NK-92 (cell line): ENCODE measurements at regions not wholly inside any gene's neighbourhood (a gene's known extent, or its start where the extent isn't known, plus 50 kb on each side); places are given as distances from the start of the nearest gene placed in this dataset.
"Not testable (repeated sequence)": the region's sequence is repeated elsewhere in the genome, so short reads cannot be mapped to it uniquely, and the experiment has no call there.

Experiments
- DNase-seq: peaks from one replicate; lab custom pipeline; 2025; ENCODE audit not compliant: unreplicated experiment; lab: John Stamatoyannopoulos, UW

DNA sequence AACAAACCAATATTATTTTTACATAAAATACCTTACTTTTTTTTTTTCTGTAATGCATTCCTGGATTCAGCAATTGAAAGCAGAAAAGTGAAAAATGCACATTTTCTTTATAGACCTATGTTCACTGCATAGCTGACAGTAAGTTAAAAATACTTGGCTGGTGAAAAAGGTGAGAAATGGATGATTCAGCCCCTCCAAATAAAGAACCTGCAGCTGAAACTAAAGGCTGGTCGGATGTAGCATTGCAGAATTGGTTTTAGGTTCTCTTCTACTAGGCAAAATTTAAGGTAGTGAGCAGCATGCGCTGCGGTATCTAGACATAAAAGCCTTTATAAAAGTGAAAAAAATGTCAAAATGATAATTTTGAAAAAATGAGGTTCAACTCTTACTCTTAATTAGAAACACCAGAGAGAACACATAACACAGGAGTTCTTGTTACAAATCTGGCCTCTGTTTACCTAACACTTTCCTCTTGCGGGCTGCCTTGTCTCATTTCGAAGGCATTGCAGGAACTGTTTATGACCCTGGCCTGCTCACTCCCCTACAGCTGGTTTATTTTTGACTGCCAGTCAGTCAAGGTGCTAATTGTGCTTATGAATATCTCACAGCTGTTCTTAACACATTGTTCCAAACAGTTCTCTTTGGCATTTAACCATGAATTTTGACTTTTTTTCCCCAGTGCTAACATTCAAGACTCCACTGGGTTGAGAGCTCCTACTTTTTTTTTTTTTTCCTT, 455.4 kb upstream of the TBL1XR1 start:
- no peak for DNase-seq

DNA sequence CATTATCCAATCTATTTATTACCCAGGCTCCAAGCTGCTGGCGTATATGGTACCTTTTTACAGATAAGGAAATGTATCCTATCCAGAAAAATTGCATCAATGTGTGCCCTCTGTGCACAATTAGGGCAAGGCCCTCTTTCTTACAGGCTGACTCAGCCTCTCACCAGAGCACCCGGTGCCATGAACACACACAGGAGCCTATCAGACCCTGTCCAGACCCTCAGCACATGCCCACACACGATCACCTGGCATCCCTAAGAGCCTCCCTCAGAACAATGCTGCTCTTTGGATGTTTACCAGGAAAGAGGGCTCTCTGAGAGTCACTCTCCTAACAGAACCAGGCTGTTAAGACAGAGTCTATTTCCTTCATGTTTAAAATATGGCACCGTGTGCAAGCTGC, 460.0 kb upstream of the TBL1XR1 start:
- no peak for DNase-seq

DNA sequence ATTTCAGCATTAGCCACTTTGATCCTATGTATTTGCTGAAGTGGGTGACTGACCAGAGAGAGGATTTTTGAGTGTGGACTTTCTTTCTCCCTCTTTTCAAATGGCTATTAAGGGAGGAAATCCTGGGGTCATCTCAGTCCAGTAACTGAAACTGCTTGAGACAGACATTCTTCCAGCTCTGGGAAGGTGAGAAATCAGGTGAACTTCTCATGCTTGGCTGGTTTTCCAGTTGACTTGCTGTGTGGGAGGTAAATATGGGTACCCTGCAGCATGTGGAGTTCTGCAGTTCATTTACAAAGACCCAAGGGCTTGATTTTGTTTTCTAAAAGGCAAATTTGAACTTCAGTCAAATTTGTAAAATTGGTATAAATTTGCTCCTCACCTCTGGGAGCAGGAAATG, 461.1 kb upstream of the TBL1XR1 start:
- DNase-seq = no peak

DNA sequence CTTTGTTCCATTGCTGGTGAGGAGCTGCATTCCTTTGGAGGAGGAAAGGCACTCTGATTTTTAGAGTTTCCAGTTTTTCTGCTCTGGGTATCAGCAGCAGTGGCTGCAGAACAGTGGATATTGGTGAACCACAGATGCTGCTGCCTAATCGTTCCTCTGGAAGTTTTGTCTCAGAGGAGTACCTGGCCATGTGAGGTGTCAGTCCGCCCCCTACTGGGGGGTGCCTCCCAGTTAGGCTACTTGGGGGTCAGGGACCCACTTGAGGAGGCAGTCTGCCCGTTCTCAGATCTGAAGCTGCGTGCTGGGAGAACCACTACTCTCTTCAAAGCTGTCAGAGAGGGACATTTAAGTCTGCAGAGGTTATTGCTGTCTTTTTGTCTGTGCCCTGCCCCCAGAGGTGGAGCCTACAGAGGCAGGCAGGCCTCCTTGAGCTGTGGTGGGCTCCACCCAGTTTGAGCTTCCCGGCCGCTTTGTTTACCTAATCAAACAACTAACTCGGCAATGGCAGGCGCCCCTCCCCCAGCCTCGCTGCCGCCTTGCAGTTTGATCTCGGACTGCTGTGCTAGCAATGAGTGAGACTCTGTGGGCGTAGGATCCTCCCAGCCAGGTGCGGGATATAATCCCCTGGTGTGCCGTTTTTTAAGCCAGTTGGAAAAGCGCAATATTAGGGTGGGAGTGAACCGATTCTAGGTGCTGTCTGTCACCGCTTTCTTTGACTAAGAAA, 467.3 kb upstream of the TBL1XR1 start:
- DNase-seq = not testable (repeated sequence)

DNA sequence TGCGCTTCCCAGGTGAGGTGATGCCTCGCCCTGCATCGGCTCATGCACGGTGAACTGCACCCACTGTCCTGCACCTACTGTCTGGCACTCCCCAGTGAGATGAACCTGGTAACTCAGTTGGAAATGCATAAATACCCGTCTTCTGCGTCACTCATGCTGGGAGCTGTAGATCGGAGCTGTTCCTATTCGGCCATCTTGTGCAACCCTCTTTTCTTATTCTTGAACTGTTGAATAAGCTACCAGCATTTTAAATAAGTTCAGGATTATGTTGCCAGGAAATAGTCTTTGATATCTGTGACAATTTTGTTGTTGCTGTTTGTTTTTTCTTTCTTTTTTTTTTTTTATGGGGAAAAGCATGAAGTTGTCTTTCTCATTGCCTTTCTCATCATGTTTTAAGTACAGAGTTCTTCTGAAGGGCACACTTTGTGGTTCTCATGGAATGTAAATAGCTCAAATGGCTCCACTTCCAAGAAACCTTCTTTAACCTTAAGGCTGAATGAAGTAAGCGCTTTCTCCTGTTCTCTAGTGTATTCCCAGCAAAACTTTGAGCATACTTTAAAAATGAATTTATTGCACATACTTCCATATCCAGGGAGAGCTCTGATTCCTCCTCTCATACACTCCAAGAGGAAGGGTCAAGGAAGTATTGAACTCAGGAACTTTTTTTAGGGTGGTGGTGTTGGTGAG, 468.0 kb upstream of the TBL1XR1 start:
- no peak for DNase-seq

DNA sequence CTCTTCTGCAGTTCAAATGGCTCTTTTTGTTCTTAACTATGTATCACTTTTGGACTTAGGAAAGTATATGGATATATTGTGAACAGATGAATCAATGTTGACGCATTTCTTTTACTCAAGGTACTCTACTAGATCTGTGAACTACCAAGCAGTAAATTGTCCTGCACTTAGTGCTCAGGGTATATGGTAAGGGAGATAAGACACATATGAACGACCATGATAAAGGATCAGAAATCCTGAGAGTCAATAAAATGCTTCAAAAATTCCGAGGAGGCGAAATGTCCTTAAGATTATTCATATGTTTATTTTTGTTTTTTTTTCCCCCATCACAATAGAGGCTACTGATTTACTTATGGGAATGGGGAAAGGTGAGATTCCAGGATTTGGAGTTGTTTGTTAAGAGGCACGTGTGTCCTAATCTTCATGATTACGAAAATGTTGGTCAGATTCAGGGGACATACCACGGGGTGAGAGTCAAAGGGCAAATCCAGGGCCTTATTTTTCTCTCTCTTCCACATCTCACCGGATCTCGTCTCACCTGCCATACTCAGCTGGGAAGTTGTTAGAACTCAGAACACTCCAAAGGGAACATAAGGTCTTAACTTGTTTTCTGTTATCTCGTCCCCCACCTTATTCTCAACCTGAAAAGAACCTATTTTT, 475.1 kb upstream of the TBL1XR1 start:
- no peak for DNase-seq

DNA sequence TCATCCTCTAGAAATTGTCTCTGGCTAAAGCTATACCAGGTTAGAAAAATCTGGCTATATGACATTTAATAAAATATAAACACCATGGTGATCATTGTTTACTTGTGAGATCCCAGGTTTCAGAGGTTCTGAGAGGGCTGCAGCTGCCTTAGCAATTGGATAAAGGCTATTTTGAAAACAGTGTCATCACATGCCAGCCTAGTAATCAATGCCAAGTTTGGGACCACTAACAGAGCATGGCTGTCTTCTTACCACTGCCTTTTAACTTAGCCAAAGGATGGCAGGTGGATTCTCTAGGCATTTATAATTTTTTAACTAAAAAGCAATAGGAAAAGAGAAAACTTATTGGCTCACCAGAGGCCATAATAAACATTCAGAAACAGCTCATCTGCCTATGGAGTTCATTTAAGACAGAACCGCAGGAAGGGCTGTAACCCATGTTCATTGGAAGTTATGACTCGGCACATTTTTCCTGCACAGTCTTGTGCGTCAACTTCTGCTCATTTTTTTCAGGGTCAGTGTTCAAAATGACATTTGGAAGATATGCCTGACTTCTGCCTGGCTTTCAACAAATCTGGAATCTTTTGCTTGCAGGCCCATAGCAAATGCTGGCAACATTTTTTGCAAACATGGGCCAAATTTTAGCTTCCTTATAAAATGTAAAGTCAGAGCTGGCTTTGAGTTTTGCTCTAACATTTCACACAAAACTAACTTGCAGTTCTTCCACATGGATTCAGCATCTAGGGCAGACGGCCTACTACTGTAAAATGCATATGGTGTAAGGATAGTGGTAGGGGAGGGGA, 476.0 kb upstream of the TBL1XR1 start:
- DNase-seq = no peak

DNA sequence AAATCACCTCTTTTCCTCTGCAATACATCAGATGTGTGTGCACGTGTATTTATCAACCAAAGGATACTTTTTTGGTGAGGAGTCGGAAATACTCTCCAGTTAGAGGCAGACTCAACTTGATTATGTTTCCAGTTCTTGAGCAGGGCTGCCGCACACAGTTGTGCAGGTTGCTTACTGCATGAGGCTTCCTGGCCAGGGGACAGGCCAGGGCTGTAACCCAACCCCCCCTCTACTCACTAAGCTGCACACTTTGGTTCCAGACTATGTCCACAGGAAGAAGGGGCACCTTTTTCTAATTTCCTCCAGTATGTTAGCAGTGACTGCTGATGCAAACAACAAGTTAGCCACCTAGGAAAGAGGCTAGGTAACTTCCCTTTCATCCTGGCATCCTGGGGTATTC, 476.9 kb upstream of the TBL1XR1 start:
- no peak for DNase-seq

DNA sequence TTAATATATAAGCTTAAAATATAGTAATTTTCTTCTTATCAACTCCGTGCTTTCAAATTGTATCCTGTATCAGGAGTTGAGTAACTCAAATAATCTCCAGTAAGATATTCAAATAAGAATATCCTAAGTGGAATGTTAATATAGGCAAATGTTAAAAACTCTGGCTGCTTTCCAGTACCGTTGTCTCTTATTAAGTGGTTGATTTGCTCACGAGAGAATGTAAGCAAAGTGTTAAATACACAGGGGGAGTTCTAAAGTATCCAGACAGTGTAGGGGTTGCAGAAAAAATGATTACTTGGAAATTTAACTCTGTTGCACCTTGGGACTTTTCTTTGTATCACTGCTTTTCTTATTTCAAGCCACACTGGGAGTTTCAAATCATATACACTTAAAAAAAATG, 478.9 kb upstream of the TBL1XR1 start:
- no peak for DNase-seq

DNA sequence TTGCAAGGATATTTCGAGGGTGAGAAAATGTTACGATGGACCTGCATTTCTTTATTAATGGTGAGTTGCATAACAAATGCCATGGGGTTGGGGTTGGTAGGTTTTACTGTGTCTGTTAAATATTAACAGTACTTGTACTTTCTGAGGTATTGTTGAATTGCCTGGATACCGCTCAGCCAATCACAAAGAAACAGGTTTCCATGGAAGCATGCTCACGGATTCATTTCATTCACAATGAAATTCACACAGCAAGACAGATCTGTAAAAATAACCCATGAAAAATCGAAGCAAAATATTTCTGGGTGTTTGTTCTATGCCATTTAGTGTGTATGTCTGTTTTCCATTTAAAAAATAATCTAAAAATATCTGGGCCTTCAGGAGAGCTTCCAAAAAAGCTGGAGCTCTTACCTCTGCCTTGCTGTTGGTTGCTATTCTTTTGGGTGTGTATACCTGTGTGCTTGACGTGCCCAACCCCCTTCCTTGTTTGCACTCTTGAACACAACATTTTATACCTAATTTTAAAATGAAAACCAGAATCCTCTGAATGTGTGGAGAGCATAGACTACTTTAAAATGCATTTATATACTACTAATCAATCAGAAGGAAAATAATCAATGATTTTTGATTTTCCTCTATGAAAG, 479.8 kb upstream of the TBL1XR1 start:
- no peak for DNase-seq

DNA sequence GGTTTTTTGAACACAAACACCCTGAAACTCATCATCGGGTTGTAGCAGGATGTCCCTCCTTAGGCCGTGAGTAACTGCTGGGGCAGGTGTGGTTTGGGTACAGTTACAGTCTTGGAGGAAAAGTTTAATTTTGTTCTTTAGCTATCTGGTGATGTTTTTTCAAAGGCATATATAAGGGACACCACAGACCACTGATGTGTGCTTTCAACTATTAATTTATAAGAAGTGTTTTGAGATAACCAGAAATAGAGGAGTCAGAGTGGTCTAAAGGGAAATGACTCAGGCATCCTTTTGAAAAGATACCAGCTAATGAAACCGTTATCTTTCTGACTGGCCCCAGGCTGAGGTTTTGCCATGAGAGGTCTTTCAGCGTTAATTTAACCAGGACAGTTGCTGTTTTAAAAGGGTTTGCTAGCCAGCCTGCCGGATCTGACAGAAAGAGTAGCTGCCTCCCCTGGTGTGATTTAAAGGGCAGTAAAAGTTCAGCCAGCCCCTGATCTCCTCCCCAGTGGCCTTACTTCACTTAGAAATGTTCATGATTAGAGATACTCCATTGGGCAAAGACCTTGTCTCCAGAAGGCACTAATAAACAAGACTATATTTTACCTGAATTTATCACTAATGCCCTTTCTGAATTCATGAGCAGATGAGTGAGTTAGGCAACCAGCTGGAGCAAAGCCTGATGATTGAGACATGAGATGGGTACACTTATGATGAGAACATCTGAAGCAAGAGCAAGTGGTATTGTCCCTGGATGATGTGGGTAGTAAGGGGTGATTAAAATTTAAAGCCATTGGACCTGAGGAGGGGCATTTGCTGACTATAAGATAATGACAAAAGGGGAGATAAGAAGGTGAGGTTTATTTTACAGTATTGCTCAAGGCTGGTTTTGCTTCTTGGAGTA, 482.5 kb upstream of the TBL1XR1 start:
- no peak for DNase-seq

DNA sequence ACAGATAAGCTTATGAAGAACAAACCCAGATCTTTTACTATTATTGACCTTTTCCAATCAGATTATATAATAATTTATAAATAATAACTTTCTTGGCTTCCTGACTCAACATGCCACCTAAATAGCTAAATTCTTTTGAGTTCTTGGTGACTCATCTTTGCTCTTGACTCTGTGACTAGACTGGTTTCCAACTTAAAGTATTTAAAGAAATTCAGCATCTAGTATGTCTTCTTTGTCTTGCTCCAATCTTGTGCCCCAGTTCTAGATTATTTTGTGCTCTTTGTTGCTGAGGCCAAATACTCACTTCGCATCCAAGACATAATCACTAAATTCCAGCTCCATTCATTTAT, 483.2 kb upstream of the TBL1XR1 start:
- no peak for DNase-seq

DNA sequence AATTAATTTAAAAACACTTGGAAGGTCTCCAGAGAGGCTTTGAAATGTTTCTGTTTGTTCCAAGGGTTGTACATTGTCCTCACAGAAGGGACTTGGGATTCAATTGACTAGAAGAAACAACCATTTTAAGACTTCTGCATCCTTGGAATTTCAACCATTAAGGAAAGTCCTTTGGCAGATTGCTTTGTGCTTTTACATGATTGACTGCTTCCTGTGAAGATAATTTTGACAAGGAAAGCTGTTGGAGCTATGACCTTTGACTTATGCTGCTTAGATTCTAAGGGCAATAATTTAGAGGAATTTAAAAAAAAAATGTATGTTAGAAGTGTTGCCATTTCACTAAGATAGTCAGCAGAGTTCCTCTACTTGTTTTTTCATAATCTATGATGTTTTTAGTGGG, 483.9 kb upstream of the TBL1XR1 start:
- DNase-seq = no peak

DNA sequence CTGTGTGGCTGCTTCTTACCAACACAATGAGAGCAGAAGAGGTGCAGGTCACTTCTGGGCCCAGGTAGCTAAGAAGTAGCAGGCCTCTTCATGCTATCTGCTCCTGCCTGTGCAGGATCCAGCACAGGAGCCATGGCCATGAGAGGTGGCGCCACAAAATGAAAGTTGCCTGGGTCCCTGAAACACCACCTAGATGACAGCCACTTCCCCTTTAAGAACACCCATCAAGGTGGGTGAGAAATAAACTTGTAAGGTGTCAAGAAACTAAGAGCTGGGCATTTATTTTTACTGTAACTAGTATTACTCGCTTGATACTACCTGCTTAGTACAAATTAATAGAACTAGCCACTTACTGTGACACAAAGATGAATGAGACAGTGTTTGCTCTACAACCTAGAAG, 484.6 kb upstream of the TBL1XR1 start:
- no peak for DNase-seq

DNA sequence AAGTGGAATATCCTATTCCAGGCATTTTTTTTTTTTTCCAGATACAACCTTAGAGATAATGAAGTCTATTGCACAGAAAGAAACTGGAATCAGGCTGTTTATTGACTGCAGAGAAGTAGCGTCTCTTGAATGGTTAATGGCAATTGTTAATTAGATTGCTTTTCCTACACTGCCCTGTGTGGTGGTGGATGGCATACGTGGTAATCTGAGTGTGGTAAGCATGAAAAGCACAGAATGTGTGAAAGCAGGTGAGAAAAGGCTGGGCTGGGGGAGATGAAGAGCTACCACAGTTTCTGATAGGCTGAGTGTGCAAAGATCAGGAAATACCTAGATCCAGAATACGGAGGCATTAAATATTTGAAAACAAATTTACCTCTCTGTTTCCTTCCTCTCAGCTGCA, 486.3 kb upstream of the TBL1XR1 start:
- DNase-seq = no peak

DNA sequence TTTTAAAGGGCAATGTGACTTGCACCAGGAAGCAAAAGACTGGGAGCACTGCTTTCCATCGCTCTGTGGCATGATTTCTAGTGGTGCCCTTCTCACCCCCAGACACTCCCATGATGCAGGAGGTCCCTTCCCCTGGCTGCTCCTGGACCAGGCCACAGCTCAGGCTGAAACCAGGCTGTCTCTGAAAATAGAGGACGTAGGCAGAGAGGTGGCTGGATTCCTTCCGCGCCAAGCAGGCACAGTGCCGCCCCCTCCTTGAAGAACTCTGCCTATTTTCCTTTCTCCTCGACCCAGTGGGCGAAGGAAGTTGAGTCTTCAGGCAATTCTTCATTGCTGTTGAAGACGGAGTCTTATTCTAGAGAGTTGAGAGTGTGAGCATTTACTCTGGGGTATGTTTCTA, 489.4 kb upstream of the TBL1XR1 start:
- no peak for DNase-seq

DNA sequence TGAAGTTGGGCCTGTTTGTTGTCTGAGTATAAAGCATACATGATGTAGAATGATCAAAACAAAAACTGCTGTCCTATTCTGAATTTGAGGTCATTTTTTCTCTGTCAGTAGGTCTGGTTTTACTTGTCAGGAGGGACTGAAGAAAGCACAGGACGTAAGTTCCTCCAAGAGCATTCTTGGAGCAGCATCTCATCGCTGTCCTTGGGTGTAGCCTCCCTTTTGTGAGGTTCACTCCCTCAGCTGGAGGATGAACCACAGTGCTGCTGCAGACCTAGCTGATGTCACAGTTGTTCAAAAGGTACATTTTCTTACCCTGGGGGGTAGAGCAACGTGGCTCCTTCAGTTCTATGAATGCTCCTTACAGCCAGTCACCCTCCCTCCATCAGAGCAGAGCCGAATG, 490.0 kb upstream of the TBL1XR1 start:
- no peak for DNase-seq

DNA sequence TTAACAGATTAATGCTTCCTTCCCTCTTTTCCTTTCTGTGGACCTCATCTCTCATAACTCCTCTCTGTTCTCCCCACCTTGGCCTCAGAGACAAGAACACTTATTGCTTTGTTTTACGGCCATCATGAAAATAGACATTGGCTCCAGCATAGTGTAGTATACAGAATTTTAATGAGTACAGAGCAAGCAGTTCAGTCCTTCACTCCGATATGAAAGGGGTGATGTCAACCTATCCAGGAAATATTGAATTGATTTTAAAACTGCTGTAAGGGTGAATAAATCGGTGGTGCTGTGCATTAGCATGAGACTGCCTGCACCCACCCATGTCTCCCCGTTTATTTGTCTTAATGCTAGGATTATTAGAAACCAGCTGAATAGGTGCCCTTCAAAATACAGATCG, 490.9 kb upstream of the TBL1XR1 start:
- no peak for DNase-seq

DNA sequence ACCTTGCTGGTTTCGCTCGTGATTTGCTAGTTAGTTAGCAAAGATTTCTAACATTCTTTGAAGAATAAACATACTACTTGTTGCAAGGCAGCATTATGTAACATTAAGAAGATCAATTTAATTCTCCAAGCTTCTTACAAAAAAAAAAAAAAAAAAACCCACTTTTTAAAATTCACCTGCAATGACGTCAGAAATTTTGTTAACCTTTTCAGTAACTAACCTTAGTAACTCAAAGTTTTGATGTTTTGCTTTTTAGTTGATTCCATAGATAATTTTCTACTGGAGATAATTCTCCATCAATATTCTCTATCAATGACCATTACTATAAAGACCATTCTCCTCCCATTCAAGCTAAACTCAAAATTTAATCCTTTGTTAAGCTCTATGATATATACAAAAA, 491.8 kb upstream of the TBL1XR1 start:
- no peak for DNase-seq

DNA sequence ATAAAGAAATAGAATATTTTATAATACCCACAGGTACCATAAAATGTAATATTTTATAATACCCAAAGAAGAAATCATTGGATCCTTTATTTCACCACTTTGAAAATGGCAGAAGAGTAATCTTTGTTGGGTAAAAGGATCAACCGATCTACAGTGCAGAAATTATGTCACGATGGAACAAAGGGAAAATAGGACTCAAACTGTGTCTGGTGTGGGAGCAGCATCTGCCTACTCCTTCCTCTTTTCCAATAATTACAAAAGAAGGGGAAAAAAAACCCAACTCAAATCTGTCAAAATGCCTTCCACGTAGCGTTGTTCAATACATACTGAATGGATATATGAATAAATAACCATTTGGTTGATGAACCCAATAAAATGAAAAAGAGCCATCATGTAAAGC, 492.6 kb upstream of the TBL1XR1 start:
- no peak for DNase-seq
